Body of pancreas (tissue), 4 donors: ENCODE measurements at regions not wholly inside any gene's neighbourhood (a gene's known extent, or its start where the extent isn't known, plus 50 kb on each side); places are given as distances from the start of the nearest gene placed in this dataset.

ENCODE experiments used
- ATAC-seq: fragments of 150-250 bp; one replicate; pipeline ENCODE4 v1.9.1; 2016
- DNase-seq, 4 donors: peaks; one replicate each; pipeline ENCODE4 v3.0.0-alpha.2; 2019
- H3K27ac ChIP-seq, 4 donors: fragments of 200-600 bp; sonication (generic); 1 replicate in 3 of 4; 2 replicates in 1 of 4; pipeline versions ENCODE4 v1.5.1 to v1.6.1; 2016 to 2019; ENCODE audit warnings: mild to moderate bottlenecking in 1 of 4, mixed read lengths in 1 of 4, moderate library complexity in 1 of 4
- H3K27me3 ChIP-seq, 2 donors: fragments of 200-600 bp; sonication (generic); one replicate each; pipeline ENCODE4 v1.6.0; 2016; ENCODE audit warnings: mild to moderate bottlenecking in 1 of 2
- H3K36me3 ChIP-seq, 2 donors: fragments of 200-600 bp; sonication (generic); replicated peaks in 1 of 2; 2 replicates each; pipeline ENCODE4 v1.5.1; 2016; ENCODE audit warnings: low read depth in 2 of 2; ENCODE audit not compliant: insufficient read depth in 1 of 2
- H3K4me1 ChIP-seq: fragments of 200-600 bp; sonication (generic); one replicate; pipeline ENCODE4 v1.6.0; 2016
- H3K4me3 ChIP-seq, 2 donors: fragments of 200-600 bp; sonication (generic); 1 replicate in 1 of 2; 2 replicates in 1 of 2; pipeline ENCODE4 v1.5.1; 2016 to 2019
- H3K9me3 ChIP-seq, 3 donors: fragments of 200-600 bp; sonication (generic); 1 replicate in 2 of 3; 2 replicates in 1 of 3; pipeline ENCODE4 v1.5.1; 2016
- CTCF ChIP-seq, 7 experiments: fragments of 450-650 bp in 4 of 7; fragments of 200-600 bp in 3 of 7; sonication (generic) in 3 of 7; IDR thresholded peaks; one replicate each; pipeline ENCODE4 v1.5.1; 2016 to 2019; ENCODE audit warnings: antibody characterized with exemption in 7 of 7
- POLR2A ChIP-seq, 3 donors: fragments of 450-650 bp; IDR thresholded peaks; one replicate each; pipeline ENCODE4 v1.6.1; 2016; ENCODE audit warnings: antibody characterized with exemption in 3 of 3, mild to moderate bottlenecking in 2 of 3
- WGBS, 2 donors: methylation state at CpG; one replicate each; pipeline ENCODE4 v1.1.5; 2017; 5-methylcytosine and 5-hydroxymethylcytosine counted together
- intact Hi-C: fragments of 100-400 bp; cut with DNase I; formaldehyde crosslinking; loops from one replicate; pipeline ENCODE4 v1.15.1; 2023

- 14 to 26% methylated on average over 4 of the region's 4 CpGs for WGBS, 2 donors
- DNase-seq (no peak), ATAC-seq (no peak)
- Histone ChIP-seq H3K4me1 (no peaks in the 10 kb centered on the region), H3K4me3 (no peak overlapping the region), H3K27me3 (peaks cover 0 to 5% of the 10 kb centered on the region in 2 donors), H3K27ac (no peak overlapping the region), H3K9me3 (no peaks in the 10 kb centered on the region), H3K36me3 (no peaks in the 10 kb centered on the region)
- TF ChIP-seq POLR2A (IDR thresholded peaks at IDR 0.05) (no peak), CTCF (IDR thresholded peaks at IDR 0.05) (no peak)
- intact Hi-C loops: no loop called here
Observed at GRCh38 chr2:4992226-4992625, 700.0 kb upstream of the SOX11 start.

GRCh38 chr2:4995466-4995865 is 696.7 kb upstream of the SOX11 start:
- Histone ChIP-seq H3K9me3 (no peaks in the 10 kb centered on the region), H3K36me3 (no peaks in the 10 kb centered on the region), H3K4me1 (no peaks in the 10 kb centered on the region), H3K27me3 (peaks cover 0 to 5% of the 10 kb centered on the region in 2 donors), H3K27ac (no peak overlapping the region), H3K4me3 (no peak overlapping the region)
- no peak for ATAC-seq
- WGBS, 2 donors: 40 to 63% methylated on average over 5 of the region's 5 CpGs
- intact Hi-C loops: no loop called here
- no peak for DNase-seq
- TF ChIP-seq POLR2A (IDR thresholded peaks at IDR 0.05) (no peak), CTCF (IDR thresholded peaks at IDR 0.05) (no peak)

GRCh38 chr2:5007596-5007995 is 684.6 kb upstream of the SOX11 start:
- H3K36me3 ChIP-seq: no peaks in the 10 kb centered on the region
- ATAC-seq (no peak), DNase-seq (no peak)
- no peaks in the 10 kb centered on the region for H3K9me3 ChIP-seq
- no peaks in the 10 kb centered on the region for H3K4me1 ChIP-seq
- no peak for TF ChIP-seq POLR2A (IDR thresholded peaks at IDR 0.05)
- TF ChIP-seq CTCF (IDR thresholded peaks at IDR 0.05): no peak
- no peak overlapping the region for H3K4me3 ChIP-seq
- no peak overlapping the region for H3K27ac ChIP-seq
- H3K27me3 ChIP-seq: no peaks in the 10 kb centered on the region
- intact Hi-C loops: no loop called here
- 55 to 62% methylated on average over 5 of the region's 5 CpGs for WGBS, 2 donors

- no peak for ATAC-seq
- Histone ChIP-seq H3K27me3 (no peaks in the 10 kb centered on the region), H3K4me1 (no peaks in the 10 kb centered on the region), H3K9me3 (no peaks in the 10 kb centered on the region), H3K27ac (no peak overlapping the region), H3K36me3 (no peaks in the 10 kb centered on the region), H3K4me3 (no peak overlapping the region)
- TF ChIP-seq CTCF (IDR thresholded peaks at IDR 0.05) (no peak), POLR2A (IDR thresholded peaks at IDR 0.05) (no peak)
- 40 to 43% methylated on average over 5 of the region's 5 CpGs for WGBS, 2 donors
- intact Hi-C loops: no loop called here
- no peak for DNase-seq
Observed at GRCh38 chr2:5019324-5019723, 672.9 kb upstream of the SOX11 start.

GRCh38 chr2:5020116-5020875 is 671.9 kb upstream of the SOX11 start:
- Histone ChIP-seq H3K36me3 (no peaks in the 10 kb centered on the region), H3K4me3 (no peak overlapping the region), H3K4me1 (no peaks in the 10 kb centered on the region), H3K27ac (no peak overlapping the region), H3K27me3 (no peaks in the 10 kb centered on the region), H3K9me3 (no peaks in the 10 kb centered on the region)
- WGBS, 2 donors: 48 to 61% methylated on average over 8 of the region's 8 CpGs
- DNase-seq (no peak), ATAC-seq (no peak)
- intact Hi-C loops: no loop called here
- TF ChIP-seq CTCF (IDR thresholded peaks at IDR 0.05) (no peak), POLR2A (IDR thresholded peaks at IDR 0.05) (no peak)
